ENCODE measurements at regions not wholly inside any gene's neighbourhood (a gene's known extent, or its start where the extent isn't known, plus 50 kb on each side); places are given as distances from the start of the nearest gene placed in this dataset.

DNA sequence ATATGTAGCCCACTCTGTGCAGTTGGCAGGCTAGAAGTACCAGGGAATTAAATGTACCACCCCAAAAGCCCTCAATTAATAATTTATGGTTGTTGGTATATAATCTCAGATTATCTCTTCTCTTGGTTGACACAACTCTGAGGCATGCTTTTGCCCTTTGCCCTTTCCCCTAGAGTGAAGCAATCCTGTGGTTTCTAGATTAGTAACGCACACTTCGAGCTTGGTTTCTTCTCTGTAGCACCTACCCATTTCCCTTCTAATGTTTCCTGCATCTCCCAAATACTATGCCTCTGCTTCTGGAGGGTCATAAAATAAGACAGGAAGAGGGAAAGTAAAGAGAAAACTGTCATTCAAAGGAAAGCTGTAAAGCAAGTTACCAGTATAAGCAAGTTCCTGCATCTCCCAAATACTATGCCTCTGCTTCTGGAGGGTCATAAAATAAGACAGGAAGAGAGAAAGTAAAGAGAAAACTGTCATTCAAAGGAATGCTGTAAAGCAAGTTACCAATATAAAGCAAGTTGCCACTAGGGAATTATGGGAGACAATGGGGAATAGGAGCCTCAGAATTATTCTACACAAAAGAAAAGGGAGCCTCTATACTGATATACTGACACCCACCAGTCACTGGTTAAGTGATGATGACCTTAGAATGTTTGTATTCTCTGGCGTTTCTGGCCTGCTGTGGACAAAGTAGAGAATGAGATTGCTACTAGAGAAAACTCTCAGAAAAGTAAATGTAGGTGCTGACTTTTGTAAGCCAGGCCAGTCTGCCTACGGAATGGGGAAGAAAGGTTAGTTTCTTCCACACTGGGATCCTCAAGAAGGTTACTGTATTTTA is 862.6 kb upstream of the MAN1A1 start:
- no peak for DNase-seq

DNA sequence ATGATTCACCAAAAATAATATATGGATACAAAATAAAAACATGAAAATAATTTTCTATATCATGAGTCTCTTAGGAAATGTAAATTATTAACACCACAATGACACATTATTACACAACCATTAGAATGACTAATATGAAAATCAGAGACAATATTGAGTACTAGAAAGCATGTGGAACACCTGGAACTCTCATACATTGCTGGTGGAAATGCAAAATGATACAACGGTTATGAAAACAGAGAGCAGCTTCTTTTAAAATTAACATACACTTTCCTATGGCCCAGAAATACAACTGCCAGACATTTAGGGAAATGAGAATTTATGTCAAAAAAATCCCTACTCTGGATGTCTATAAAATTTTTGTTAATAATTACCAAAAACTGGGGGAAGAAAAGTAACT is 853.3 kb upstream of the MAN1A1 start:
- no peak for DNase-seq

DNA sequence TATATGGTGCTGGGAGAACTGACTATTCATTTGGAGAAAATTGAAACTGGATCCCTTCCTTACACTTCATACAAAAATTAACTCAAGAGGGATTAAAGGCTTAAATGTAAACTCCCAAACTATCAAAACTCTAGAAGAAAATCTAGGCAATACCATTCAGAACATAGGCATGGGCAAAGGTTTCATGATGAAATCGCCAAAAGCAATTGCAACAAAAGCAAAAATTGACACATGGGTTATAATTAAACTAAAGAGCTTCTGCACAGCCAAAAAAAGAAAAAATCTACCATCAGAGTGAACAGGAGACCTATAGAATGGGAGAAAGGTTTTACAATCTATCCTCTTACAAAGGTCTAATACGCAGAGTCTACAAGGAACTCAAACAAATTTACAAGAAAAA is 851.3 kb upstream of the MAN1A1 start:
- no peak for DNase-seq

DNA sequence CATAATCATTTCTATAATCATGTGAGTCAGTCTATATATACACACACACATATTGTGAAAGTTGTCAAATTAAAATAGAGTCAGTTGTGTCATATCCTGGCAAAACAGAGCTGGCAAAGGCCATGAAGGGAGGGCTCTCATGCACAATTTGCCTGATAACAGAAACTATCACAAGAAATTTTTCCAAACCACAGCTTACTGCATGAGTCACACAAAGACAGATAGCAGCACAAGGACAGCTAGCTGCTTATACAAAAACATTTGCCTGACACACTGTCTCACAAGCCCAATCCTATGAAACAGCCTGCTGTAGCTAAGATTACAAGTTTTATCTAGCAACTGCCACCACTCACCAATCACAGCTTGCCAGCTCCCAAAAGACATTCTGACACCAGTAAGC is 848.5 kb upstream of the MAN1A1 start:
- no peak for DNase-seq

DNA sequence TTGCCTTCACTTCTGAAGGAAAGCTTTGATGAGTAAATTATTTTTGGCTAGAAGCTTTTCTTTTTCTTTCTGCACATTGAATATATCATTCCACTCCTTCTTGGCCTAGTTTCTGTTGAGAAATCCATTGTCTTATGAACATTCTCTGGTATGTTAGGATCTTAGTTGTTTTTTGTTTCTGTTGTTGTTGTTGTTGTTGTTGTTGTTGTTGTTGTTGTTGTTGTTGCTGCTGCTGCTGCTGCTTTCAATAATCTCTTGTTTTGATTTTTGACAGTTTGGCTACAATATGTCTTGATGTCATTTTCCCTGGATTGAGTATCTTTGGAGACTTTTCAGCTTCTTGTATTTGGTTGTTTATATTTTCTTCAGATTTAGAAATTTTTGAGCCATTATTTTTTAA is 836.5 kb upstream of the MAN1A1 start:
- DNase-seq, result no peak

DNA sequence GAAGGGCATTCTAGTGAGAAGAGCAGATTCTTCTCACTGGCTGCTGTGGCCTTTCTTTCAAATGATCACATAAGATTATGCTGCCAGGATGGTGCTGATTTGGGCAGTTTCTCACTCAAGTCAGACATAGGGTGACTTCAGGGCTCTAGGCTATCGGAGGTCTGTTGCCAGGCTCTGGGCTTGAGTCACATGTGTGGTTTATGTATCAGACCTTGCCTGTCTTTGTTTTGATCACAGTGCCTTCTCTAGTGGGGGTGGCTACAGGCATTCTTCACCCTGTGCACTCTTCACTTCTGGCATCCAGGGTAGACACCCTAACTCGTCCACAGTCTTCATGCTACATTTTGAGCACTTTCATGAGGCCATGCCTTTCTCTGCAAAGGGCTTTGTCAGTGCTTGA is 823.7 kb upstream of the MAN1A1 start:
- DNase-seq, result no peak

DNA sequence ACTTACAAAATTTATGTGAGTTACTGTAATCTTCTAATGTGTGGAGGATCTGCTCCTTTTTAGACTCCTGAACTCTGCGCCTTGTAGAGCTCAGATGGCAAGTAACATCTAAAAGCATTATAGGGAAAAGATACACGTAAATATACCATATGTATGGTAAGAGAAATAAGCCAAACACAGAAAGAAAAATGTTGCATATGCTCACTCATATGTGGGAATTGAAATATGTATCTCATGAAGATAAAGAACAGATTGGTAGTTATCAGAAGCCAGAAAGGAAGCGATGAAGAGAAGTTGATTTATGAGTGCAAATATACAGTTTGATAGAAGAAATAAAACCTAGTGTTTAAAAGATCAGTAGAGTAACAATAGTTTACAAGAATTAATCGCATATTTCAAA is 815.0 kb upstream of the MAN1A1 start:
- DNase-seq, result no peak

DNA sequence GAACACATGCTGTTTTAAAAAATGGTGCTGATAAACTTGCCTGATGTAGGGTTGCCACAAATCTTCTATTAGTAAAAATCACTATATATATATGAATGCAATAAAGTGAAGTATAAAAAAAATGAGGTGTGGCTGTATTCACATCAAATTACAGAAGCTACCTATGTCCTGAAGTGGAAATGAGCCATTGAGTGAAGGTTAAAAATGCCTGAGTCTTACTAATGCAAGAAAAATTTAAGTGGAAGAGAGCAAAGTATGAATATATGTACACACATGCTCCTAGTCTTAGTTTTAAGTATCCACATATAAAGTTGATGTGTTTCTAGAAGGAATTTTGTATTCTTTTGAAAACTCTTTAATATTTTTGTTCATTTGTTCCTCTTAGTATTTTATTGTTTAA is 808.3 kb upstream of the MAN1A1 start:
- DNase-seq, result no peak

DNA sequence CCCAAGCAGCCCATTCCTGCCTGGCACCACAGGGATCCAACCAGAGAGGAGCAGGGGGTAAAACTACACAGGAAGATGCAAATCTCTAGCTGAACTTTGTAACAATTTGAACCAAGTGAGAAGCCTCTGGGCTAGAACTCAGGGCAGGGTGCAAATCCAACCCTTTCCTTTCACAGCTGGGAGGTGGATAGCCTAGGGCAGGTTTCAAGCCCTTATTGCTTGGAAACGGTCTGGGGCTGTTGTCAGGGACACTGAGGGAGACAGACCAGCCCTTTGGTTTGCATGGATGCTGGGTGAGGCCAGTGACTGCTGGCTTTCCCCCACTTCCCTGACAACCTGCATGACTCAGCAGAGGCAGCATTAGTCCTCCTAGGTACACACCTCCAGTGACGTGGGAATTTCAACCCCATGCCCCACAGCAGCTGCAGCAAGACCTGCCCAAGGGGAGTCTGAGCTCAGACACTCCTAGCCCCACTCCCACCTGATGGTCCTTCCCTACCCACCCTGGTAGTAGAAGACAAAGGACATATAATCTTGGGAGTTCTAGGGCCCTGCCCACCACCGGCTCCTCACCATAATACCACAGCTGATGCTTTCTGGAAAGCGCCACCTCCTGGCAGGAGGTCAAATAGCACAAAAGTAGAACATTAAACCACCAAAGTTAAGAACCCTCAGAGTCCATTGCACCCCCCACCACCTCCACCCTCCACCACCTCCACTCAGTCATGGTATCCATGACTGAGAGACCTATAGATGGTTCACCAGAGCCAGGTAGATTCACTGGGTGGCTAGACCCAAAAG is 797.7 kb upstream of the MAN1A1 start:
- no peak for DNase-seq

DNA sequence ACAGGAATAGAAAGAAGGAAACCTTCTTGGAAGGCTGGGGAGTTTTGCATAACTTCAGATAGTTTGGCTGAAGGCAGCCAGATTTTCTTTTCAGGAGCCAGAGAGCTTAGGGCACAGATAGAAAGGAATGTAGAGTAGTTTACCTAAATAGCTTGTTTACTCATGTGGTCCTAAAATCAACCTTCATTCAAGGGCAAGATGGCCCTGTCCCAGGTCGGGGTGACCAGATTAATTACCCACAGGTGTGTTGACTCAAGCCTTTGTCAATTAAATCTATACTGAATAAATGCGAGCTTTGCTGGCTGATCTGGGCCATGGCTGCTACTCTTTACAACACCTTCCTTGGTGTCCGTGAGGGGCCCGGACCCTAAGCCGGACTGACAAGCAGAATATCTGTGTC is 792.0 kb upstream of the MAN1A1 start:
- DNase-seq, result no peak

DNA sequence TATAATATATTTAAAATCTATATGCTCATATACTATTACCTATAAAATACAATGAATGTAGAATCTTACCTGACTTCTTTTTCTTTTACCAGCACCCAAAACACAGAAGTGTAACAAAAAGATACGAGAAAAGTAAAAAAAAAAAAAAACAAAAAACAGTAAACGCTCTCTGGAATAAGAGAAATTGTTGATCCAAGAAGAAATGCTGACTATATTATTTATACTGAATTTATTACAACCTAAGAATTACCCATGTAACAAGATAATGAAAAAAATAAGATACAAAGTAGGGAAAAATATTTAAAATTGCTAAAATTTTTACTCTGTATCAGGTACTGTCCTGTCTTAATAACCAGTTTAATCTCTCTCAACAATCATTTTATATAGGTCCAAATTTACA is 787.9 kb upstream of the MAN1A1 start:
- DNase-seq, result no peak

DNA sequence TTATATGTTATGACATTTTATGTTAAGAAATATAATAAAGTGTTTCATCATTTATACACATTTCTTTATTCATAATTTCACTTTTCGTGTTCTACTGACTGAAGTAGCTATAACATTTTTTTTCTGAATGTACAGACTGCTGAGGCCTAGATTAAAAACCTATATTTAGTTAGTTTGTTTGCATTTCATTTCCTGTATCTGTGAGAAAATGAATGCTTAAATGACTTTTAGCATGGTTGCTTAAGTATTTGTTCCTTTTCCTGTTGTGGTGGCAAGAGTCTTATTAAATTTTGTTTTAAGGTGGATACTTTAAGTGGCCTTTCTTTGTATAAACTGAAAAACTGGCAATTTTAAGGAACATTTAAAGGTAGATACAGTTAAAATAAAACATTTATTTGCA is 779.7 kb upstream of the MAN1A1 start:
- DNase-seq, result no peak

DNA sequence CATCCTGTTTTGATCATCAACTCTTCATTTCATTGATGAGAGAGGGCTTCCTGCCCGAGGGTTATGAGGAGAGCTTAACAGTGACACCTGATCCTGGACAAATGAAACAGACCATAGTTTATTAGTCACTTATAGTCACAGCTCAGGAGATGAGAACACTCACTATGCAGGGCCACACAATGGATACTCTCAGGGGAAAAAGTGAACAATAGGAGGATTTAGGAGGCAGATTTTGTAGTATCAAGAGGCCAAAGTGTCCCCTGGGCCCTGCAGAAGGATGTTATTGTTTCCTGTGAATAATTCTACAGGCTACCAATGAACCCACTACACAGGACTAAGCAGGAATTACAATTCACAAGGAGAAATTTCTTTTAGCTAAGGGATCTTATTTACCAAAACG is 772.8 kb upstream of the MAN1A1 start:
- DNase-seq, result no peak

DNA sequence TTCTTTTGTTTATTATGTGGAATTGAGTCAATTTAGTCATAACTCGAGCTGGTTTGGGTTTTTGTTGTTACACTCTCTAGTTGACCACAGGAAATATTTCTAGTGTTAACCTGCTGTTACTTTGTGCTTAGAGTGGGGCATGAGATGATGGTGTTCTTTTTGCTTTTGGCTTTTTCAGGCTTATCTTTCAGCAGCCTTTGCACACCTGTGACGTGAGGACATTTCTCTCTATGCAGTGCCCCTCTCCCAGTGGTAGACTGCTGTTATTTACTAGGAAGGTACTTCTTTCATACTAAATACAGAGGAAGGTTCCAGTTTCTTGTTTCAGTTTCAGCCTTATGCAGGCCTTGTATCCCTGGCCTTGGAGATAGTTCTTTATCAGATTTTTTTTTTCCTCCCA is 766.8 kb upstream of the MAN1A1 start:
- DNase-seq, result no peak

DNA sequence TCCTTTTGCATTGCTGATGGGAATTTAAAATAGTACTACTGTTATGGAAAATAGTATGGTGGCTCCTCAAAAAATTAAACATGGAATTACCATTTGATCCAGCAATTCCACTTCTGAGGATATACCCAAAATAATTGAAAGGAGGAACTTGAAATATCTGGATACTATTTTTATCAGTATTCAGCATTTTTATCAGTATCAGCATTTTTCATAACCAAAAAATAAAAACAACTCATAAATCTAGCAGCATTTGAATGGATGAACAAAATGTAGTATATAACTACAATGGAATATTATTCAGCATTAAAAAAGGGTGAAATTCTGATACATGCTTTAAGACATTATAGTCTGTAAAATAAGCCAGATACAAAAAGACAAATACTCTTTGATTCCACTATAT is 763.4 kb upstream of the MAN1A1 start:
- no peak for DNase-seq

DNA sequence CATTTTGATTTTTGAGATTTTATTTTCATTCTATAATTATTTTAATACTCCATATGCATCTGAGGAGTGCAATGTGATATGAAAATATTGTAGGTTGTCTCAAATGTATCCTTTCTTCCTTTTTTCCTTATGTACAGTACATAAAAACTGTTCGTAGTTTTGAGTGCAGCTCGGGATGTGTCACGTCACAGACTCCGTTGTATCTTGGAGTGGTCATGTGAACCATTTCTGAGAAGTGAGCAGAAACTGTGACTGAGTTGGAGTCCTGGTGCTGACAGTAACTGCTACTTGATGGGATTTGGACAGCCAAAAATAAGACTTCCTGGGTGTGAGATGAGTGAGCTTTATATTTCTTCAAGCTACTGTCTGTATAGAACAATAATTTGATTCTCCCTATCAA is 761.4 kb upstream of the MAN1A1 start:
- DNase-seq, result no peak

DNA sequence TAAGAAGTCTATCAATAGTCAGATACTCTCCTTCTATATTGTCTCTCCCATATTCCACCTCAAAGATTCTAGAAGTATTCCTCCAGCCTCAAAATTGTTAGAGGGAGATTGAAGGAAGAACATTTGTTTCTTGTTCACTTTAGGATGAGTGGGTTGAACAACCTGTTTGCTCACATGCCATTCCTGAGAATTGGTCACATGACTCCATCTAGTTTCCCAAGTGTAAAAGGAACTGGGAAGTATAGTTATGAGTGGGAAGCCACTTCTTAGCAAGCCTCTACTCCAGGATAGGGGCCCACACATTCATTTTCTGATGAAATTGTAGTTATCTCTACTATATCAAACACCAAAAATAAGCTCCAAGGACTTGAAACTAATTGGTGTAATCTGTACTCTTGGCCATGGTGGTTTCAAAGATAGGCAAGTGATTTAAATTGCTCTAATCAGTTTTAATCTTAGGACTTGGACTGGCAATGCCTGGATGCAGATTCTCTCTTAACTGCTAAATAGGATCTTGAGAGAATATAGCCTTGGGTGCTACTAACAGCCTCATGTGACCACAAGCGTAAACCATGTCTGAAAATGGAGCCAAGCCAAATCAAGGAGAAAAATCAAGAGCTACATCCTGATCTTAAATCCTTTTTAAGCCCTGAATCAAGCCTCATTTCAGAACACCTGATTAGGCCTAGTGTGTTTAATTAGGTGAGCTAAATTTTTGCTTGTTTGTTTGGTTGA is 758.7 kb upstream of the MAN1A1 start:
- DNase-seq, result no peak

DNA sequence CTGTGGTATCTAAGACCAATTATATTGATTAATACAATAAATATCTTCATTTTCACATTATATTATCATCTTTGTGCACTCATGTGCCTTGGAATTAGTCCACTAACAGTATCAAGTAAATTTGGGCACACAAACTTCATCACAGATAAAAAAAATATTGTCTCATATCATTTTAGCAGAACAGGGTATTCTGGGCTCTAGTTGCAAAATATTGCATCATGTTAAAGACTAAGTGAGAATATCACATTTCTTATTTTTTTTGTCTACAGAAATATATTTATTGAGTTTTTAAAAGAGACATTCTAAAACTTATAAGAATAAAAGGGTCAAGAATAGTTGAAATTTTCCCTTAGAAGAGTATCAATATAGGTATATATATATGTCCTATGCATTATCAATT is 754.1 kb upstream of the MAN1A1 start:
- DNase-seq, result no peak

DNA sequence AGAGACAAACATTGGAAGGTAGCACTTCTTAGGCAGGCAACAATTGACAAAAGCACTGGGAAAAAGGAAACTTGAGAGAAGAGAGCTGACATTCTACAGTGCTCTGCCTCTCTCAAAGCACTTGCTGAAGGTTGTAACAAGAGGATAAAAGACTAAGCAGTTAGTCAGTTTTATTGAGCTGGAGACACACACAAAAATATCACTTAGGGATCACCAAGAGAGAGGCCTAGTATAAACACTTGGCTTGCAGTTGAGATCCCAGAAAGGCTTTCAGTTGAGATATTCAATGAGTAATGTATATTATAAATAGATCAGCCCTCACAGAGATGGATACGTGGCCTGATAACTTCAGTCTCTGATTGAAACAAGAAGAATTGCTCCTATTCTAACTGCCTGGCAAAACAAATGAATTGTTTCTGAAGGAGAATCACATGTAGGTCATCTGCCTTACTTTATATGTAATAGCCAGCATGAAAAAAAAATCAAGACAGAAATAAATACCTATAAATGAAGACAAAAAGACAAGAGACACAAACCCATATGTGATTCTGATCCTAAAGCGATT is 747.2 kb upstream of the MAN1A1 start:
- DNase-seq, result no peak

DNA sequence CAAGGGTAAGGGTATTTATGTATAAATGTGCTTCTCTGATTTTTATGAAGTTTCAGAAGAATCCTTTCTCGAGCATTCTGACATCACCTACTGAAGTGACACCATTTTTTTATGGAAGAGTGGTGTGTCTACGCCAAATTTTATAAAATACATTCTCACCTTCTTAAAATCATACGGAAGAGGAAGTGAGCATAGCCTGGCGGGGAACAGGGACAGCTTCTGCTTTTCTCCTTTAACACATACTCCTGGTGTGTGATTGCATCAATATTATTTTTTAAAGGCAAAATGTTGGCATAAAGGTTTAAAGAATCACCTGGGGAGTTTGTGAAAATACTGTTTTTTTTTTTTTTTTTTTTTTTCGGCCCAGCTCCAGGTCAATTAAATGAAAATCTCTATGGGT is 733.6 kb upstream of the MAN1A1 start:
- DNase-seq, result no peak

DNA sequence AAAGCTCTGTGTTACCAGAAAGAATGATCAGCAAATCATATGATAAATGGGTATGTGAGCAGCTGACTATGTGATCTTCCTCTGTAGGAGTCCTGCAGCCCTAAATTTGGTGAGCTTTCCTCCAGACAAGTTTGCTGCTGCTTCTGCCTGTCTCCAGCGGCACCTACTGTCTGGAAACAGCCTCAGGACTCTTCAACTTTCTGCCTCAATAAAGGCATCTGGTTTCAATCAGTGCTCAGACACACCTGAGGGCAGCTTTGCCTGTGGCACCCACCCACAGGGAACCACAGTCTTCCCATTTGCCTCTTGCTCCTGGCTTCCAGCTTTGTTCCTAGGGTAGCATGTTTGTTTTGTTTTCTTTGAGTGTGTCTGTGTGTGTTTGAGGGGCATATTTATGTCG is 727.9 kb upstream of the MAN1A1 start:
- DNase-seq, result no peak

DNA sequence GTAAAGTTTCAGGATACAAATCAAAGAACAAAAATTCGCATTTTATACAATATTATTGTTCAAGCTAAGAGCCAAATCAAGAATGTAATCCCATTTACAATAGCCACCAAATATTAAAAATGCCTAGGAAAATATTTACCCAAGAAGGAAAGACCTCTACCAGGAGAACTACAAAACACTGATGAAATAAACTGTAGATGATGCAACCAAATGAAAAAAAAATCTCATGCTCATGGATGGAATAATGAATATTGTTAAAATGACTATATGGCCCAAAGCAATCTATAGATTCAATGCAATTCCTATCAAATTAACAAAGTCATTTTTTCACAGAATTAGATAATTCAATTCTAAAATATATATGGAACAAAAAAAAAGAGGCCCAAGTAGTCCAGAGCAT is 708.8 kb upstream of the MAN1A1 start:
- no peak for DNase-seq

DNA sequence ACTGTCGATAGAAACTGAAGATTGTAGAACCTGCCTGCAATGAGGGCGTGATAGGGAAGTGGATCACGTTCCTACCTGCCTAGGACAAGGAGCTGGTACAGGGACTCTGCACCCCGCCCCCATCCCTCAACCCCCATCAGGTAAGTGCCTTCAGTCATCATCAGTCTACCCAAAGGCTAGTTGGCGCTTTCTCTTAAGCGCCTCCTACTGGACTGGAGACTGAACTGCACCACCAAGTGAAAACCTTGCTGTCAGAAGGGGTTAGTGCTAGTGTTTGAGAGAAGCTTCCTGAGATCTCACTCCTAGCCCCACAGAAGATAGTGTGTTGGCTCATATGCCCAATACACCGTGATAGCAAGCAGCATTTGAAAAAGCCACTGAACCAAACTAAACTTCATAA is 706.5 kb upstream of the MAN1A1 start:
- no peak for DNase-seq

DNA sequence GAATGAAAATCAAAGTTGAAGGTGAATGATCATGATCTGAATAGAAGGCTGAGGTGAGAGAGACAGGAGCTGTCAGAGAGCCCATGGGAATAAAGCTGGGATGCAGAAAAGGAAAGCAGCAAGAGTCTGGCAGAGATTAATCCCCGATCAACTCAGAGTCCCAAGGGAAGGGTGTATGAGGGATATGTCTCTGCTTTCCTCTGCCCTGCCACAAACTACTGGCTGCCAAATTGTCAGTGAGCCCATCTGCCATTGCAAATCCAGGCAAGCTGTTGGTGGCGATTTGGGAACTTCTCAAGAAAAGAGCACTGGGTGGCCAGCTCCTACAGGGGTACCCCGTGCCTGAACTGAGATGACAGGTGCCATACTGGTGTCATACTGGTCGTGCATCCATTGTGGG is 705.5 kb upstream of the MAN1A1 start:
- no peak for DNase-seq

Data from retina (tissue), 1 donor.